GM12864 (cell line): ENCODE measurements at regions not wholly inside any gene's neighbourhood (a gene's known extent, or its start where the extent isn't known, plus 50 kb on each side); places are given as distances from the start of the nearest gene placed in this dataset.

Source experiments
- DNase-seq: peaks from one replicate; pipeline ENCODE4 v3.0.0-alpha.2; 2011; ENCODE audit warnings: low read depth
- H3K4me3 ChIP-seq: 2 replicates; pipeline ENCODE4 v1.5.1; 2011; ENCODE audit warnings: mild to moderate bottlenecking, low read depth, low read length, control low read depth
- TF ChIP-seq, protein P1 (sequence below): IDR thresholded peaks from 2 replicates; pipeline ENCODE4 v1.5.1; 2011; ENCODE audit warnings: low read depth, mild to moderate bottlenecking, moderate library complexity, low read length, control low read depth, inconsistent platforms; ENCODE audit errors: missing control alignments

DNA sequence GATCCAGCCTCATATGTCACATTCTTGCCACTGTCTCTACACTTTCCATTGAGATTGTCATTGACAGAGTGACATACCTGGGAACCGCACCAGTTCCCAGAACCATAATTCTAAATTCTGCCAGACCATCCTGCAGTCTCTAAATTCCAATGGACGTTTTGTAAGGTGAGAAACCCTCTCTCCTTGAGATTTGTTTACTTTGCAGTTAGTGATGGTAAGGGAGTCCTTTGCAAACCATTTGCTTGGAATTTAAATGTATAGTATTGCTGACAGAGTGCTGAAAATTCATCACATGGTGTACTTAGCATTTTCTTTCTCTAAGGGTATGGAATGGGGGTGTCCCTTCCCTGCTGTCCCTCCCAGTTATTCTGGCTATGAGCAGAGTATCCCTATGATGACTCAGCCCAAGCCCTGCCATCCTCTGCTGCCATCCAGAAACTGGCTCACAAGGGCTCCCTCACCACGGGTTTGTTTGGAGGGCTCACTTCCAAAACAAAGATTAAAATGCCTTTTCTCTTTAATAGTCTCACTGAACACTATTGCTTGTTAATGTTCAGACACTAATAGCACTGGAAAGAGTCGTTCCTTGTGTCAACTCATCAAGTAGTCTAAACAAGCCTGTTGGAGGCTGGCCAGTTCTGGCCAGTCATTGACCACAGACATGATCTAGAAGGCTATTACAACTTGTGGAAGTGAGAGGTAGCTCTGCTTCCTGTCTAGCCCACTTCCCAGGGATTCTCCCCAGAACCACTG, 129.0 kb upstream of the HMGA2 start:
- TF ChIP-seq, protein P1, sequence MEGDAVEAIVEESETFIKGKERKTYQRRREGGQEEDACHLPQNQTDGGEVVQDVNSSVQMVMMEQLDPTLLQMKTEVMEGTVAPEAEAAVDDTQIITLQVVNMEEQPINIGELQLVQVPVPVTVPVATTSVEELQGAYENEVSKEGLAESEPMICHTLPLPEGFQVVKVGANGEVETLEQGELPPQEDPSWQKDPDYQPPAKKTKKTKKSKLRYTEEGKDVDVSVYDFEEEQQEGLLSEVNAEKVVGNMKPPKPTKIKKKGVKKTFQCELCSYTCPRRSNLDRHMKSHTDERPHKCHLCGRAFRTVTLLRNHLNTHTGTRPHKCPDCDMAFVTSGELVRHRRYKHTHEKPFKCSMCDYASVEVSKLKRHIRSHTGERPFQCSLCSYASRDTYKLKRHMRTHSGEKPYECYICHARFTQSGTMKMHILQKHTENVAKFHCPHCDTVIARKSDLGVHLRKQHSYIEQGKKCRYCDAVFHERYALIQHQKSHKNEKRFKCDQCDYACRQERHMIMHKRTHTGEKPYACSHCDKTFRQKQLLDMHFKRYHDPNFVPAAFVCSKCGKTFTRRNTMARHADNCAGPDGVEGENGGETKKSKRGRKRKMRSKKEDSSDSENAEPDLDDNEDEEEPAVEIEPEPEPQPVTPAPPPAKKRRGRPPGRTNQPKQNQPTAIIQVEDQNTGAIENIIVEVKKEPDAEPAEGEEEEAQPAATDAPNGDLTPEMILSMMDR, result no peak
- no peak overlapping the region for H3K4me3 ChIP-seq
- no peak for DNase-seq

DNA sequence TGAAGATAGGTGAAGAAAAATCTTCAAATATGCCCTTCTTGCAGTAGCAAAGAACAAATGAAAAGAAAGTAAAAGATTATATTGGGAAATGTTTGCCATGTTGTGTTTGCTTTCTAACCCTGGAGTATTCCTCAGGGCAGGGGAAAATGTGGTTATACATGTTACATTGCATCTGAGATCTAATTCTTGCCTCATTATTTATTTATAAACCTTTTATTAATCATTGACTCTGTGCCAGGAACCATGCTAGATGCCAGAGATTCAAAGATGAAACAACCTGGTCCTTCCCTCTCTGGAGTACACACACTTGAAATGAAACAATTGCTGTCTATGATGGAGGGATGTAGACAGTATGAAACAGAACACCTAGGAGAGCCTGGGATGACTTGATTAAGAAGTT, 128.1 kb upstream of the HMGA2 start:
- no peak overlapping the region for H3K4me3 ChIP-seq
- TF ChIP-seq, protein P1, result no peak
- no peak for DNase-seq

DNA sequence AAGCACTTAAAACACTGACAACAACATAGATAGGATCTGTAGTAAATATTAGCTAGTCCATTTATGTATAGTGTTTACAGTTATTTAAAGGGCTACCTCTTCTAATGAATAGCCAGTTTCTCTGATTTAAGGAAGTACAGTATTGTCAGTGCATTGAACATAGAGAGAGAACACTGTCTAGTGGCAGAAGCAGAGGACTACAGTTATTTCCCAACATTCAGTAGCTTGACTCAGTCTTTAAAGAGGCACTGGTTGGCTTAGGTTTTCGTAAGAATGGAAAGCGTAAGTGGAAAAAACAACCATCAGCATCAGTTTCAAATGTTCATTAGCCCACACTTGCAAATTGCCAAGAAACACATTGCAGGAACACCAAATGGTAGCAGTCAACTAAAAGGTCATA, 125.0 kb upstream of the HMGA2 start:
- DNase-seq, result no peak
- no peak overlapping the region for H3K4me3 ChIP-seq
- TF ChIP-seq, protein P1, result no peak

DNA sequence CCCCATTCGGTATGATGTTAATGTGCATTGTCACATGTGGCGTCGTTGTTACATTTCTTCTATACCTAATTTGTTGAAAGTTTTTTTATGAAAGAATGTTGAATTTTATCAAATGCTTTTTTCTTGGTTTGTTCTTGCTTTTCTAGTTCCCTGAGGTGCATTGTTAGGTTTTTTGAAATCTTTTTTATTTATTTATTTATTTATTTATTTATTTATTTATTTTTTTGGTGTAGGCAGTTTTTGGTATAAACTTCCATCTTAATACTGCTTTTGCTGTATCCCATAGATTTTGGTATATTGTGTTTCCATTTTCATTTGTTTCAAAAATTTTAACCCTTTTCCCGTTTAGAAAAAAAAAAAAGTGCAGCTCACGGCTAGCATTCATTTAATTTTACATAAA, 121.1 kb upstream of the HMGA2 start:
- no peak for DNase-seq
- H3K4me3 ChIP-seq, result no peak overlapping the region
- TF ChIP-seq, protein P1, result no peak

DNA sequence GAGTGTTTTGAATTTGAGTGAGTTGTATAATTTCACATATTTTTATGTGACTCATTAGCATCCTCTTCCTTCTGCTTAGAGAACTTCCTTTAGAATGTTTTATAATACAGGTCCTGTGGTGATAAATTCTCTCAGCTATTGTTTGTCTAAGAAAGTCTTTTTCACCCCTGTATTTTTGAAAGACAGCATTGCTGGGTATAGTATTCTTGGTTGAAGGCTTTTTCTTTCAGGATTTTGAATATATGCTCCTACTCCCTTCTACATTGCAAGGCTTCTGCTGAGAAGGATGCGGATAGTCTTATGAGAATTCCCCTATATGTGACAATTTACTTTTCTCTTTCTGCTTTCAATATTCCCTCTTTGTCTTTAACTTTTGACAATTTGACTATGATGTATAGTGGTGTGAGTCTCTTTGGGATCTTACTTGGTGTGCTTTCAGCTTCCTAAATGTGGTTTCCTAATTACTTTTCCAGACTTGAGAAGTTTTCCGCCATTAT, 118.9 kb upstream of the HMGA2 start:
- no peak overlapping the region for H3K4me3 ChIP-seq
- TF ChIP-seq, protein P1, result no peak
- DNase-seq, result no peak

DNA sequence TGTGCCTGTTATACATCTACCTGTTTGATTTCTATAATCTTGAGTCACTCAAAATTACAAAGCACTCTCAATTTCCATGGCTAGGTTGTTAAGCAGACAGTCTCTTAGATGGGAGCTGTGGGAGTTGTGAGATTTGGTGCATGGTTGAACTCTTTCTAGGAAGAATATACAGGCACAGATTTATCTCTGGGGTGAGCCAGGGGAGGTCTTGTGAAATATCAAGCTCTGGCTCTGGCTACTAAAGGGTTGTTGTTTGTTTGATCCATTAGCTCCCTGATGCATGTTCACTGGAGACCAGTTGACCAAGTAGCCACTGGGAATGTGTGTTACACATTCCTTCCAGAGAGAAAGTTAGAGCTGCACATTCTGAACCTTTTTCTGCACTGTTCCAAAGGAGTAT, 117.2 kb upstream of the HMGA2 start:
- TF ChIP-seq, protein P1, result no peak
- no peak overlapping the region for H3K4me3 ChIP-seq
- DNase-seq, result no peak
